ENCODE measurements at regions not wholly inside any gene's neighbourhood (a gene's known extent, or its start where the extent isn't known, plus 50 kb on each side); places are given as distances from the start of the nearest gene placed in this dataset.

- DNase-seq (ENCODE audit: insufficient read length) = no peak
Observed at GRCh38 chr1:96039910-96040309, 681.7 kb upstream of the PTBP2 start.

GRCh38 chr1:96041470-96041869 is 680.1 kb upstream of the PTBP2 start:
- no peak for TF ChIP-seq POLR2AphosphoS5 (IDR thresholded peaks at IDR 0.05; ENCODE audit: low read depth, low read length)
- no peak for TF ChIP-seq POLR2A (IDR thresholded peaks at IDR 0.05; ENCODE audit: low read depth, low read length)
- TF ChIP-seq TAF1 (IDR thresholded peaks at IDR 0.05; ENCODE audit: borderline replicate concordance, low read depth, low read length) = no peak
- DNase-seq (ENCODE audit: insufficient read length) = no peak
- FAIRE-seq = no peak

More at GRCh38 chr1:96039910-96040309, 681.7 kb upstream of the PTBP2 start:
- TF ChIP-seq POLR2AphosphoS5 (IDR thresholded peaks at IDR 0.05; ENCODE audit: low read depth, low read length) (no peak), POLR2A (IDR thresholded peaks at IDR 0.05; ENCODE audit: low read depth, low read length) (no peak), TAF1 (IDR thresholded peaks at IDR 0.05; ENCODE audit: borderline replicate concordance, low read depth, low read length) (no peak)
- no peak for FAIRE-seq

- DNase-seq (ENCODE audit: insufficient read length) = no peak
- FAIRE-seq = no peak
- no peak for TF ChIP-seq POLR2AphosphoS5 (IDR thresholded peaks at IDR 0.05; ENCODE audit: low read depth, low read length)
- no peak for TF ChIP-seq TAF1 (IDR thresholded peaks at IDR 0.05; ENCODE audit: borderline replicate concordance, low read depth, low read length)
- no peak for TF ChIP-seq POLR2A (IDR thresholded peaks at IDR 0.05; ENCODE audit: low read depth, low read length)
Observed at GRCh38 chr1:96048572-96049212, 672.9 kb upstream of the PTBP2 start.

- TF ChIP-seq POLR2A (IDR thresholded peaks at IDR 0.05; ENCODE audit: low read depth, low read length) (no peak), POLR2AphosphoS5 (IDR thresholded peaks at IDR 0.05; ENCODE audit: low read depth, low read length) (no peak), TAF1 (IDR thresholded peaks at IDR 0.05; ENCODE audit: borderline replicate concordance, low read depth, low read length) (no peak)
- DNase-seq (ENCODE audit: insufficient read length) (no peak), FAIRE-seq (no peak)
Observed at GRCh38 chr1:96049759-96050409, 671.7 kb upstream of the PTBP2 start.

GRCh38 chr1:96059276-96059675 is 662.3 kb upstream of the PTBP2 start:
- DNase-seq (ENCODE audit: insufficient read length) = no peak
- FAIRE-seq = no peak
- TF ChIP-seq POLR2AphosphoS5 (IDR thresholded peaks at IDR 0.05; ENCODE audit: low read depth, low read length) (no peak), POLR2A (IDR thresholded peaks at IDR 0.05; ENCODE audit: low read depth, low read length) (no peak), TAF1 (IDR thresholded peaks at IDR 0.05; ENCODE audit: borderline replicate concordance, low read depth, low read length) (no peak)

- DNase-seq (ENCODE audit: insufficient read length) = no peak
- no peak for FAIRE-seq
- TF ChIP-seq POLR2AphosphoS5 (IDR thresholded peaks at IDR 0.05; ENCODE audit: low read depth, low read length) = no peak
- no peak for TF ChIP-seq TAF1 (IDR thresholded peaks at IDR 0.05; ENCODE audit: borderline replicate concordance, low read depth, low read length)
Observed at GRCh38 chr1:96059736-96060135, 661.8 kb upstream of the PTBP2 start.

DNA sequence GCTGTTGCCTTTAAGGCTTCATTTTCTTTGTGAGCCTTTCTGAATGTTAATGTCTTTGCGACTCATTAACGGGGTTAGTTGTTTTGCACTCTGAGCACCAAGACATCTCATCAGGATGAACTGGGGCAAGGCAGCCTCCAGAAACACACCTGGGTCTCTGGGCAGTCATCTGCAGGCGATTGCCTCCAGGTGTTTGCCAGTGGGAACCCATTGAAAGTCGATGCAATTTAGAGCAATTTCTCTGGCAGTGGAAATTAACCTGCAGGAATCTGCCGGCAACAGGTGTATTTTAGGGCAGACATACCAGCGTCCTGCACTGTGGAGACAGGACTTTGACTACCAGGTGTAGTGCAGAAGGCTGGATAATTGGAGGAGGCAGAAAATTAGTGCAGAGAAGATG is 661.0 kb upstream of the PTBP2 start:
- FAIRE-seq (no peak), DNase-seq (ENCODE audit: insufficient read length) (no peak)
- TF ChIP-seq POLR2AphosphoS5 (IDR thresholded peaks at IDR 0.05; ENCODE audit: low read depth, low read length) (no peak), POLR2A (IDR thresholded peaks at IDR 0.05; ENCODE audit: low read depth, low read length) (no peak), TAF1 (IDR thresholded peaks at IDR 0.05; ENCODE audit: borderline replicate concordance, low read depth, low read length) (no peak)

GRCh38 chr1:96072021-96072420 is 649.6 kb upstream of the PTBP2 start:
- TF ChIP-seq POLR2A (IDR thresholded peaks at IDR 0.05; ENCODE audit: low read depth, low read length) (no peak), TAF1 (IDR thresholded peaks at IDR 0.05; ENCODE audit: borderline replicate concordance, low read depth, low read length) (no peak), POLR2AphosphoS5 (IDR thresholded peaks at IDR 0.05; ENCODE audit: low read depth, low read length) (no peak)
- no peak for FAIRE-seq
- no peak for DNase-seq (ENCODE audit: insufficient read length)

GRCh38 chr1:96073100-96073499 is 648.5 kb upstream of the PTBP2 start:
- TF ChIP-seq POLR2A (IDR thresholded peaks at IDR 0.05; ENCODE audit: low read depth, low read length) = no peak
- no peak for TF ChIP-seq TAF1 (IDR thresholded peaks at IDR 0.05; ENCODE audit: borderline replicate concordance, low read depth, low read length)
- TF ChIP-seq POLR2AphosphoS5 (IDR thresholded peaks at IDR 0.05; ENCODE audit: low read depth, low read length) = no peak
- FAIRE-seq = no peak
- DNase-seq (ENCODE audit: insufficient read length) = no peak

GRCh38 chr1:96074422-96074821 is 647.2 kb upstream of the PTBP2 start:
- TF ChIP-seq POLR2AphosphoS5 (IDR thresholded peaks at IDR 0.05; ENCODE audit: low read depth, low read length) (no peak), TAF1 (IDR thresholded peaks at IDR 0.05; ENCODE audit: borderline replicate concordance, low read depth, low read length) (no peak), POLR2A (IDR thresholded peaks at IDR 0.05; ENCODE audit: low read depth, low read length) (no peak)
- FAIRE-seq (no peak), DNase-seq (ENCODE audit: insufficient read length) (no peak)

DNA sequence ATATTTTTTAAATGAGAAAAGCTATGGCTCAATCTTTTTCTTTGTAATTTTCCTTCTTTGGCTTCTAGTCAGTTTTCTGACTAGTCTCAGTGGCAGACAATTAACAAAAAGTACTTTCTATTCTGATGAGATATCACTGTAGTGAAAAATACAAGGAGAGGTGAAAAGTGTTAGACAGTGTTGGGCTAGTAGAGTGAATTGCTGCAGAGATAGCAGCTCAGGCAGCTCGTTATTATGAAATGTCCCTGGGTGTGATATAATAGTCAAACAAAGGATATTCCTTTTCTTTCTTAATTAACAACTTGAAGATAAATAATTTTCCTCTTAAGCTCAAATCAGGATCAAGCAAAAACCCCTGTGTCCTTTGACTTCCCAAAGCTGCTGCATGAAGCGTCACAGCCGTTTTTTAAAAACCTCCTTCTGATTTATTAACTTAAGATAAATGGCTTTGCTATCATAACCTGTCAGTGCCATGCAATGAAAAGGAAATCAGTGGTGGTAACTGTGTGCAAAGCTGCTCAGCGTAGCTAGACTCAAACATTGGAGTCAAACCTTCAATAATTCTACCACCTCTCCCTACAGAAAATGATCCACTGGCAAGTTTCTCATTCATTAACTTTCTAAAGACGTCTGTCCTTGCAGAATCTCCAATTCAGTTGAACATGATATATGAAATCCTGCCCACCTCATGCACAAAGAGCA is 646.6 kb upstream of the PTBP2 start:
- no peak for DNase-seq (ENCODE audit: insufficient read length)
- TF ChIP-seq POLR2A (IDR thresholded peaks at IDR 0.05; ENCODE audit: low read depth, low read length) (no peak), POLR2AphosphoS5 (IDR thresholded peaks at IDR 0.05; ENCODE audit: low read depth, low read length) (no peak), TAF1 (IDR thresholded peaks at IDR 0.05; ENCODE audit: borderline replicate concordance, low read depth, low read length) (no peak)

More for the DNA sequence above, 646.6 kb upstream of the PTBP2 start:
- no peak for FAIRE-seq

Data from GM12892 (cell line).